CD14-positive monocyte (primary cell): ENCODE measurements at regions not wholly inside any gene's neighbourhood (a gene's known extent, or its start where the extent isn't known, plus 50 kb on each side); places are given as distances from the start of the nearest gene placed in this dataset.
A peak's percentile ranks its signal among the peaks of the same experiment; 100 is the strongest.

Source experiments
- DNase-seq, 3 donors: peaks; one replicate each; pipeline ENCODE4 v3.0.0-alpha.2; 2011 to 2022
- H2AFZ ChIP-seq: 2 replicates; pipeline ENCODE4 v1.6.0; 2012; ENCODE audit warnings: mild to moderate bottlenecking, low read depth, low read length, inconsistent platforms; ENCODE audit not compliant: insufficient read depth, poor library complexity, severe bottlenecking
- H3K27ac ChIP-seq, 2 donors: 1 replicate in 1 of 2; 2 replicates in 1 of 2; pipeline ENCODE4 v1.5.1; 2012 to 2013; ENCODE audit warnings: low read length in 2 of 2, control low read depth in 1 of 2, inconsistent platforms in 1 of 2, low read depth in 1 of 2, mild to moderate bottlenecking in 1 of 2
- H3K27me3 ChIP-seq, 2 donors: one replicate each; pipeline versions ENCODE4 v1.6.0 to v1.6.1; 2011 to 2013; ENCODE audit warnings: low read length in 2 of 2; ENCODE audit not compliant: control insufficient read depth in 2 of 2, insufficient read depth in 2 of 2
- H3K36me3 ChIP-seq, 2 donors: replicated peaks in 1 of 2; 1 replicate in 1 of 2; 2 replicates in 1 of 2; pipeline versions ENCODE4 v1.5.1 to v1.6.1; 2012 to 2013; ENCODE audit warnings: low read length in 2 of 2, control low read depth in 1 of 2, inconsistent platforms in 1 of 2, mild to moderate bottlenecking in 1 of 2; ENCODE audit not compliant: insufficient read depth in 2 of 2, control insufficient read depth in 1 of 2
- H3K4me1 ChIP-seq, 2 donors: 1 replicate in 1 of 2; 2 replicates in 1 of 2; pipeline versions ENCODE4 v1.5.1 to v1.6.1; 2012 to 2013; ENCODE audit warnings: low read length in 2 of 2, control low read depth in 1 of 2, inconsistent platforms in 1 of 2, mild to moderate bottlenecking in 1 of 2, moderate library complexity in 1 of 2; ENCODE audit not compliant: insufficient read depth in 2 of 2, control insufficient read depth in 1 of 2
- H3K4me2 ChIP-seq: replicated peaks from 2 replicates; pipeline ENCODE3; 2012; ENCODE audit warnings: low read length, moderate library complexity, mild to moderate bottlenecking; ENCODE audit not compliant: poor library complexity, severe bottlenecking; ENCODE audit errors: extremely low read depth
- H3K4me3 ChIP-seq, 3 experiments: fragments of 200-600 bp in 1 of 3; sonication (generic) in 1 of 3; replicated peaks in 1 of 3; 1 replicate in 2 of 3; 2 replicates in 1 of 3; pipeline ENCODE4 v1.5.1; 2011 to 2013; ENCODE audit warnings: low read length in 3 of 3, mild to moderate bottlenecking in 3 of 3, control low read depth in 2 of 3, low read depth in 2 of 3, inconsistent platforms in 1 of 3, moderate library complexity in 1 of 3
- H3K79me2 ChIP-seq: 2 replicates; pipeline ENCODE4 v1.6.0; 2012; ENCODE audit warnings: mild to moderate bottlenecking, control low read depth, inconsistent platforms, low read length, moderate library complexity; ENCODE audit not compliant: insufficient read depth
- H3K9ac ChIP-seq: 2 replicates; pipeline ENCODE4 v1.6.0; 2017; ENCODE audit warnings: low read length, mild to moderate bottlenecking; ENCODE audit not compliant: insufficient read depth, poor library complexity, severe bottlenecking
- H3K9me3 ChIP-seq, 2 donors: replicated peaks in 1 of 2; 1 replicate in 1 of 2; 2 replicates in 1 of 2; pipeline versions ENCODE4 v1.5.1 to v1.6.1; 2012 to 2013; ENCODE audit warnings: low read length in 2 of 2, control low read depth in 1 of 2; ENCODE audit not compliant: control insufficient read depth in 1 of 2, insufficient read depth in 1 of 2
- H4K20me1 ChIP-seq: 2 replicates; pipeline ENCODE4 v1.6.0; 2012; ENCODE audit warnings: mild to moderate bottlenecking, low read length, control low read depth, moderate library complexity; ENCODE audit not compliant: insufficient read depth
- H3K27ac Mint-ChIP-seq, 7 donors: one replicate each; pipeline ENCODE4 v1.8.0; 2020; ENCODE audit warnings: mild to moderate bottlenecking in 7 of 7, mixed read lengths in 7 of 7, moderate library complexity in 6 of 7, inconsistent platforms in 2 of 7
- H3K27me3 Mint-ChIP-seq, 3 donors: one replicate each; pipeline ENCODE4 v1.8.0; 2021 to 2022; ENCODE audit warnings: low read depth in 3 of 3, mild to moderate bottlenecking in 3 of 3, mixed read lengths in 3 of 3, moderate library complexity in 3 of 3, inconsistent platforms in 1 of 3
- H3K36me3 Mint-ChIP-seq, 2 donors: one replicate each; pipeline ENCODE4 v1.8.0; 2020; ENCODE audit warnings: mixed read lengths in 2 of 2, inconsistent platforms in 1 of 2, mild to moderate bottlenecking in 1 of 2
- H3K4me1 Mint-ChIP-seq: one replicate; pipeline ENCODE4 v1.8.0; 2020; ENCODE audit warnings: mild to moderate bottlenecking, mixed read lengths
- H3K4me3 Mint-ChIP-seq, 2 donors: one replicate each; pipeline ENCODE4 v1.8.0; 2020; ENCODE audit warnings: mild to moderate bottlenecking in 2 of 2, mixed read lengths in 2 of 2, moderate library complexity in 1 of 2
- H3K9me3 Mint-ChIP-seq, 7 donors: one replicate each; pipeline ENCODE4 v1.8.0; 2020 to 2022; ENCODE audit warnings: mixed read lengths in 7 of 7, mild to moderate bottlenecking in 6 of 7, moderate library complexity in 6 of 7, inconsistent platforms in 2 of 7
- CTCF ChIP-seq: fragments of 200-600 bp; IDR thresholded peaks from one replicate; pipeline ENCODE4 v1.8.0; 2022; ENCODE audit warnings: antibody characterized with exemption, mild to moderate bottlenecking
- WGBS: methylation state at CpG from one replicate; pipeline ENCODE4 v1.1.5; 2013; ENCODE audit warnings: missing lambda C conversion rate; ENCODE audit not compliant: insufficient coverage; 5-methylcytosine and 5-hydroxymethylcytosine counted together
- intact Hi-C, 2 donors: fragments of 100-400 bp; cut with micrococcal nuclease; formaldehyde crosslinking; loops; one replicate each; pipeline versions ENCODE4 v1.15.0 to v1.15.1; 2023

- H3K27me3 Mint-ChIP-seq: peaks cover 0 to 2% (median 0%) of the 10 kb centered on the region in 3 donors
- no peak overlapping the region for H3K27ac ChIP-seq
- peaks cover 5 to 6% of the 10 kb centered on the region in 2 donors for H3K4me1 ChIP-seq
- no peak overlapping the region for H3K4me3 ChIP-seq
- no peak overlapping the region for H3K9ac ChIP-seq
- no peaks in the 10 kb centered on the region for H3K79me2 ChIP-seq
- H2AFZ ChIP-seq: no peak overlapping the region
- H3K4me3 Mint-ChIP-seq: no peak overlapping the region
- no peaks in the 10 kb centered on the region for H4K20me1 ChIP-seq
- peaks cover 0 to 7% (median 0%) of the 10 kb centered on the region in 7 donors for H3K9me3 Mint-ChIP-seq
- no peak overlapping the region for H3K4me2 ChIP-seq
- DNase-seq: no peak
- peaks cover 10% of the 10 kb centered on the region for H3K4me1 Mint-ChIP-seq
- H3K27ac Mint-ChIP-seq: peak overlapping the region in 1 of 7 donors; percentile 79
- intact Hi-C loops: no loop called here
- no peaks in the 10 kb centered on the region for H3K27me3 ChIP-seq
- no CpG with 5 or more reads among the region's 6 CpGs for WGBS
- no peaks in the 10 kb centered on the region for H3K36me3 Mint-ChIP-seq
- no peaks in the 10 kb centered on the region for H3K36me3 ChIP-seq
- TF ChIP-seq CTCF: no peak
- peaks cover 0 to 3% of the 10 kb centered on the region in 2 donors for H3K9me3 ChIP-seq
These were observed 405.7 kb downstream of the KCNRG start for GRCh38 chr13:50420718-50421472.

GRCh38 chr13:50421473-50422130 is 406.4 kb downstream of the KCNRG start:
- Histone ChIP-seq H3K9ac (no peak overlapping the region), H2AFZ (no peak overlapping the region), H3K4me2 (no peak overlapping the region), H4K20me1 (no peaks in the 10 kb centered on the region), H3K4me3 (no peak overlapping the region), H3K9me3 (peaks cover 0 to 3% of the 10 kb centered on the region in 2 donors), H3K79me2 (no peaks in the 10 kb centered on the region), H3K27me3 (no peaks in the 10 kb centered on the region), H3K36me3 (no peaks in the 10 kb centered on the region), H3K27ac (no peak overlapping the region), H3K4me1 (peaks cover 6 to 7% of the 10 kb centered on the region in 2 donors)
- no peak for DNase-seq
- Mint-ChIP-seq H3K27ac (no peak overlapping the region), H3K4me1 (peaks cover 11% of the 10 kb centered on the region), H3K27me3 (peaks cover 0 to 2% (median 0%) of the 10 kb centered on the region in 3 donors), H3K4me3 (no peak overlapping the region), H3K9me3 (peaks cover 0 to 7% (median 0%) of the 10 kb centered on the region in 7 donors), H3K36me3 (no peaks in the 10 kb centered on the region)
- intact Hi-C loops: no loop called here
- no CpG with 5 or more reads among the region's 2 CpGs for WGBS
- TF ChIP-seq CTCF: no peak
